Vagina (tissue), 2 donors: ENCODE measurements at regions not wholly inside any gene's neighbourhood (a gene's known extent, or its start where the extent isn't known, plus 50 kb on each side); places are given as distances from the start of the nearest gene placed in this dataset.

Source experiments
- DNase-seq, 2 donors: peaks; one replicate each; pipeline ENCODE4 v3.0.0-alpha.2; 2017; ENCODE audit errors: extremely low spot score in 2 of 2
- H3K27ac ChIP-seq: fragments of 200-600 bp; sonication (generic); one replicate; pipeline ENCODE4 v1.5.1; 2019
- H3K27me3 ChIP-seq: fragments of 200-600 bp; sonication (generic); one replicate; pipeline ENCODE4 v1.5.1; 2019
- H3K36me3 ChIP-seq, 2 donors: fragments of 200-600 bp; sonication (generic); one replicate each; pipeline ENCODE4 v1.5.1; 2017 to 2019
- H3K4me1 ChIP-seq: fragments of 200-600 bp; sonication (generic); one replicate; pipeline ENCODE4 v1.5.1; 2019
- H3K4me3 ChIP-seq, 2 donors: fragments of 200-600 bp; sonication (generic); 1 replicate in 1 of 2; 2 replicates in 1 of 2; pipeline ENCODE4 v1.5.1; 2016 to 2019
- H3K9me3 ChIP-seq: fragments of 200-600 bp; sonication (generic); one replicate; pipeline ENCODE4 v1.5.1; 2019
- CTCF ChIP-seq, 3 experiments: fragments of 450-650 bp in 2 of 3; fragments of 200-600 bp in 1 of 3; sonication (generic) in 1 of 3; IDR thresholded peaks; one replicate each; pipeline ENCODE4 v1.5.1; 2017 to 2019; ENCODE audit warnings: antibody characterized with exemption in 3 of 3, mild to moderate bottlenecking in 2 of 3, moderate library complexity in 2 of 3
- POLR2A ChIP-seq, 2 donors: fragments of 450-650 bp; IDR thresholded peaks; one replicate each; pipeline ENCODE4 v1.6.1; 2017; ENCODE audit warnings: antibody characterized with exemption in 2 of 2, mild to moderate bottlenecking in 2 of 2, moderate library complexity in 2 of 2
- POLR2AphosphoS5 ChIP-seq, 2 donors: sonication (generic); formaldehyde crosslinking; IDR thresholded peaks; one replicate each; pipeline ENCODE4 v1.9.0; 2017; ENCODE audit warnings: antibody characterized with exemption in 2 of 2, mild to moderate bottlenecking in 2 of 2, low read depth in 1 of 2; ENCODE audit not compliant: insufficient read depth in 1 of 2
- intact Hi-C: fragments of 100-400 bp; cut with DNase I; formaldehyde crosslinking; loops from one replicate; pipeline ENCODE4 v1.15.1; 2023

- no peak for TF ChIP-seq CTCF (IDR thresholded peaks at IDR 0.05)
- TF ChIP-seq POLR2AphosphoS5 (IDR thresholded peaks at IDR 0.05; ENCODE audit: insufficient read depth in 1 of 2, low read depth in 1 of 2) = no peak
- TF ChIP-seq POLR2A (IDR thresholded peaks at IDR 0.05) = no peak
- no peak for DNase-seq
- intact Hi-C loops = no loop called here
- Histone ChIP-seq H3K27ac (no peak overlapping the region), H3K9me3 (no peaks in the 10 kb centered on the region), H3K36me3 (no peaks in the 10 kb centered on the region), H3K4me1 (no peaks in the 10 kb centered on the region), H3K27me3 (no peaks in the 10 kb centered on the region), H3K4me3 (no peak overlapping the region)
Observed at GRCh38 chrX:39886282-39886681, 211.5 kb downstream of the BCOR start.

DNA sequence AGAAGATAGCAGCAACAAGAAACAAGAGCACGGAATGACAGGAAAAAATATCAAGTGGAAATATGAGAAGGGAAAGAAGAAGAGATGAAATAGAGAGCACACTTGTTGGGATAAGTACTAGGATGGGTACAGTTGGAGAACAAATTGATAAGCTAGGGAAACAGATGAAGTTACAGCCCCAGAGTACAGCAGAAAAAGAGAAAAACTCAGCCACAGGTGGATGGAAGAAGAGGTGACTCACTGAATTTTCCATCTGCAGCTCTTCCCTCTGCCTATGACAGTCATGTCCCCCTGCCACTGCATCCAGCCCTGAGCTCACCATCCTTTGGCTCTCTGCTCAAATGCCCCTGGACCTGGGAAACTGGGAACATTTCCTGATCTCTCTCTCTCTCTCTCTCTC lies 209.0 kb downstream of the BCOR start:
- Histone ChIP-seq H3K4me1 (no peaks in the 10 kb centered on the region), H3K9me3 (no peaks in the 10 kb centered on the region), H3K27me3 (no peaks in the 10 kb centered on the region), H3K27ac (no peak overlapping the region), H3K4me3 (no peak overlapping the region), H3K36me3 (no peaks in the 10 kb centered on the region)
- TF ChIP-seq POLR2A (IDR thresholded peaks at IDR 0.05) = no peak
- TF ChIP-seq CTCF (IDR thresholded peaks at IDR 0.05) = no peak
- no peak for TF ChIP-seq POLR2AphosphoS5 (IDR thresholded peaks at IDR 0.05; ENCODE audit: insufficient read depth in 1 of 2, low read depth in 1 of 2)
- DNase-seq = no peak
- intact Hi-C loops = no loop called here

DNA sequence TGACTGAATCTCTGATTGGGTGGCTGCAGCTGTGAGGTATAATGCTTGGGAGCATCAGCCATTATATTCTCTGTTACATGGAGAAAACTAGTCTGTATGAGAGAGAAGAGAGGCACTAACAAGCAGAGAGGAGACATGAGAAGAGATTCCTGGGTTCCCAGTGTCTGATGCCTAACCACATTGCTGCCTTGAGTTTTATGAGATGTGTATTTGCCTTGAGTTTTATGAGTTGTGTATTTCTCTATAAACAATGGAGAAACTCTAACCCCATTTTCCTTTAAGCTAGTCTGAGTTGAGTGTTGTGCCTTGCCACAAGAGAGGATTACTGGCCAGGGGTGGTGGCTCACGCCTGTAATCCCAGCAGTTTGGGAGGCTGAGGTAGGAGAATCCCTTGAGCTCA lies 208.1 kb downstream of the BCOR start:
- Histone ChIP-seq H3K9me3 (no peaks in the 10 kb centered on the region), H3K27me3 (no peaks in the 10 kb centered on the region), H3K4me1 (no peaks in the 10 kb centered on the region), H3K36me3 (no peaks in the 10 kb centered on the region), H3K27ac (no peak overlapping the region), H3K4me3 (no peak overlapping the region)
- intact Hi-C loops = no loop called here
- TF ChIP-seq POLR2AphosphoS5 (IDR thresholded peaks at IDR 0.05; ENCODE audit: insufficient read depth in 1 of 2, low read depth in 1 of 2) (no peak), CTCF (IDR thresholded peaks at IDR 0.05) (no peak), POLR2A (IDR thresholded peaks at IDR 0.05) (no peak)
- DNase-seq = no peak

DNA sequence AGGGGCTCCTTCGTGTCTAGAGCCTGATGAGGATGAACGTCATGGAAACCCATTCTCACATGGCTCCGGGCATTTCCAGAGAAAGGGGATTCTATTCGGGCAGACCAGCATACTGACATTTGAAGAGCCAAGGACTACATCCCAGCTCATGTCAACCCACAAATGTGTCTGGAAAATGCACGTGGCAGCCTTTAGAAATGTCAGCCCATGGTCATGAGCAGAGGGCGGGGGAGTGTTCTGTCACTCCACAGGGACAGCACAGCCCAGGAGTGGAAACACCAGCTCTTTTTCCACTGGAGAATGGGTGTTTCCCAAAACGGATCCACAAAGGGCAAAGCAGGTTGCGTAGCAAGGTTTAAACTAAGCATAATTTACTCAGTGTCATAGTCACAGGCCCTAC lies 207.0 kb downstream of the BCOR start:
- no peak for DNase-seq
- intact Hi-C loops = no loop called here
- Histone ChIP-seq H3K27ac (no peak overlapping the region), H3K4me1 (no peaks in the 10 kb centered on the region), H3K27me3 (no peaks in the 10 kb centered on the region), H3K9me3 (no peaks in the 10 kb centered on the region), H3K36me3 (no peaks in the 10 kb centered on the region), H3K4me3 (no peak overlapping the region)
- no peak for TF ChIP-seq CTCF (IDR thresholded peaks at IDR 0.05)
- no peak for TF ChIP-seq POLR2AphosphoS5 (IDR thresholded peaks at IDR 0.05; ENCODE audit: insufficient read depth in 1 of 2, low read depth in 1 of 2)
- no peak for TF ChIP-seq POLR2A (IDR thresholded peaks at IDR 0.05)

DNA sequence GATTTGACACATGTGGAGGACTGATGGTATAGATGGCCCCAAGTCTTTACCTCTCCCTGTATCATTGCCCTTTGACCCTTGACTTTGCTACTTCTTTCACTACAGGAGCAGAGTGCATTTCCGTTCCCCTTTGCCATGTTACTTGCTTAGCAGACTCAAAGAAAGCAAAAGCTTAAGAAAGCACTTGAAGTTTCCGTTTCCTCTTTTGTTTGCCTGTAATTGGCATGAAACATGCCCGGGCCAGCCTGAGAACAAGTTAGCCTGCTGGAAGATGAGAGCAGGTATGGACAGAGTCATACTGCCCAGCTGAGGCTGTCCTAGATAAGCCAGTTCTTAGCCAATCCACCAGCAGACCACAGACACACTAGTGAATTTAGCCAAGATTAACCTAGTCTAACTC lies 206.0 kb downstream of the BCOR start:
- intact Hi-C loops = no loop called here
- Histone ChIP-seq H3K27ac (no peak overlapping the region), H3K27me3 (no peaks in the 10 kb centered on the region), H3K9me3 (no peaks in the 10 kb centered on the region), H3K36me3 (no peaks in the 10 kb centered on the region), H3K4me1 (no peaks in the 10 kb centered on the region), H3K4me3 (no peak overlapping the region)
- no peak for DNase-seq
- TF ChIP-seq CTCF (IDR thresholded peaks at IDR 0.05) (no peak), POLR2AphosphoS5 (IDR thresholded peaks at IDR 0.05; ENCODE audit: insufficient read depth in 1 of 2, low read depth in 1 of 2) (no peak), POLR2A (IDR thresholded peaks at IDR 0.05) (no peak)
